ENCODE measurements at regions not wholly inside any gene's neighbourhood (a gene's known extent, or its start where the extent isn't known, plus 50 kb on each side); places are given as distances from the start of the nearest gene placed in this dataset.

GRCh38 chr14:61876362-61877034 is 114.3 kb downstream of the SNAPC1 start:
- Histone ChIP-seq H3K27ac (ENCODE audit: low read depth, low read length, severe bottlenecking) (no peak overlapping the region), H3K9me3 (ENCODE audit: control insufficient read depth, low read length) (no peaks in the 10 kb centered on the region), H3K36me3 (ENCODE audit: control insufficient read depth, insufficient read depth, low read length) (no peaks in the 10 kb centered on the region), H3K4me1 (ENCODE audit: control insufficient read depth, insufficient read depth, low read length, poor library complexity, severe bottlenecking) (no peaks in the 10 kb centered on the region), H3K4me3 (ENCODE audit: extremely low read depth, insufficient read depth, low read length, poor library complexity, severe bottlenecking) (no peak overlapping the region)
- WGBS, 2 experiments (ENCODE audit: insufficient coverage in 2 of 2), result 89 to 97% methylated on average over 8 of the region's 8 CpGs

GRCh38 chr14:61877035-61877390 is 114.8 kb downstream of the SNAPC1 start:
- WGBS, 2 experiments (ENCODE audit: insufficient coverage in 2 of 2), result 89 to 96% methylated on average over 3 to 4 of the region's 6 CpGs
- H3K4me3 ChIP-seq (ENCODE audit: extremely low read depth, insufficient read depth, low read length, poor library complexity, severe bottlenecking), result no peak overlapping the region

DNA sequence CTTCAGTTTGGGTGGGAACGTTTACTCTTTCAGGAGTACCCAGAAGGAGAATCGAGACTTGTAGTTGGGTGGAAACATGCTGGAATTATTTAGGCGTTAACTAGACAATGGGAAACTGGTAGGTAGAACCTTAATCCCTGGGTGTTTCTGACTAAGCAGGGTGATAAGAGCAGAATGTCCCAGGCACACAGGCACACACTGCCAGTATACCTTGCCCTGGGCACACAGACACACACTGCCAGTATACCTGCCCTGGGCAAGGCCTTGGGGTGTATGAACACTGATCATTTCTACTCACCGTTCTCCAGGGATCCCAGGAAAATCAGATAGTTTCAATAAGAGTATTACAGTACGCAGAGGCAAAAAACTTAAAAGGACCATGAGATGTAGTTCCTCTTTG is 115.5 kb downstream of the SNAPC1 start:
- H3K36me3 ChIP-seq (ENCODE audit: control insufficient read depth, insufficient read depth, low read length), result no peaks in the 10 kb centered on the region
- no peak overlapping the region for H3K4me3 ChIP-seq (ENCODE audit: extremely low read depth, insufficient read depth, low read length, poor library complexity, severe bottlenecking)
- H3K4me1 ChIP-seq (ENCODE audit: control insufficient read depth, insufficient read depth, low read length, poor library complexity, severe bottlenecking), result no peaks in the 10 kb centered on the region
- no peaks in the 10 kb centered on the region for H3K9me3 ChIP-seq (ENCODE audit: control insufficient read depth, low read length)
- H3K27ac ChIP-seq (ENCODE audit: low read depth, low read length, severe bottlenecking), result no peak overlapping the region
- 84 to 87% methylated on average over 3 of the region's 5 CpGs for WGBS, 2 experiments (ENCODE audit: insufficient coverage in 2 of 2)

More at GRCh38 chr14:61877035-61877390, 114.8 kb downstream of the SNAPC1 start:
- Histone ChIP-seq H3K9me3 (ENCODE audit: control insufficient read depth, low read length) (no peaks in the 10 kb centered on the region), H3K4me1 (ENCODE audit: control insufficient read depth, insufficient read depth, low read length, poor library complexity, severe bottlenecking) (no peaks in the 10 kb centered on the region), H3K36me3 (ENCODE audit: control insufficient read depth, insufficient read depth, low read length) (no peaks in the 10 kb centered on the region), H3K27ac (ENCODE audit: low read depth, low read length, severe bottlenecking) (no peak overlapping the region)

DNA sequence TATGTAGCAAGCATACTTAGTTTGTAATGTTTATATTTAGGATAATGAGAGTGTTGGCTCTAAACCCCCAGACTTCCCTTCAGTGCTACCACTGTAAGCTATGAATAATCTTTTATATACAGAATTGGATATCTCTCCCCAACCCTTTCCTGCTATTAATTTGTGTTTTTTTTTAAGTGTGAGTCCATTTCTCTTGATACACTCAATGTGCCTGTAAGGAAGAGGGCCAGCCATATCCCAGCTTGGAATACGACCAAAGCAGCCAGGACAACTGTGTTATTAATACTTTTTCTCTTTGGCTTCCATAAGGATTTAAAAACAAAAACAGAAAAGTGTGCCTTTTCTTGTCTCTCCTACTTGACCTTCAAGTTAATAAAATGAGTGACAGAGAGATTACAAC is 116.7 kb downstream of the SNAPC1 start:
- Histone ChIP-seq H3K27ac (ENCODE audit: low read depth, low read length, severe bottlenecking) (no peak overlapping the region), H3K9me3 (ENCODE audit: control insufficient read depth, low read length) (no peaks in the 10 kb centered on the region), H3K36me3 (ENCODE audit: control insufficient read depth, insufficient read depth, low read length) (no peaks in the 10 kb centered on the region), H3K4me3 (ENCODE audit: extremely low read depth, insufficient read depth, low read length, poor library complexity, severe bottlenecking) (no peak overlapping the region), H3K4me1 (ENCODE audit: control insufficient read depth, insufficient read depth, low read length, poor library complexity, severe bottlenecking) (no peaks in the 10 kb centered on the region)
- no CpG with 5 or more reads among the region's 1 CpG for WGBS, 2 experiments (ENCODE audit: insufficient coverage in 2 of 2)

DNA sequence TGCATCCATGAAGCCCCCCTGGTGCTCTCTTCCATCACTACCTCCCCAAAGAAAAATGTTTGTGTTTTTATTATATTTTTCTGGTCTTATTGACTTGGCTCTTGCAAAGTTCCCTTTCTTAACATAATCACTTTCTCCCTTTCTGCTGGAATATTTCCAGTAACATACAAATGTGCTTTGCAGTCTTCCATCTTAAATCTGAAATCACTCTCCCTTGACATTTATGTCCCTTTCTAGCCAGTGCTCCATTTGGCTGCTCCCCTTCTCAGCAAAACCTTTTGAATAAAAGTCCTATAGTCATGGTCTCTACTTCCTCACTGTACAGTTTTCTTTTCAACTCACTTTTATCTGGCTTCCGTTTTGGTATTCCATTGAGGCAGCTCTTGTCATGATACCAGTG is 118.8 kb downstream of the SNAPC1 start:
- H3K9me3 ChIP-seq (ENCODE audit: control insufficient read depth, low read length), result no peaks in the 10 kb centered on the region
- no peak overlapping the region for H3K27ac ChIP-seq (ENCODE audit: low read depth, low read length, severe bottlenecking)
- H3K36me3 ChIP-seq (ENCODE audit: control insufficient read depth, insufficient read depth, low read length), result no peaks in the 10 kb centered on the region
- H3K4me3 ChIP-seq (ENCODE audit: extremely low read depth, insufficient read depth, low read length, poor library complexity, severe bottlenecking), result no peak overlapping the region
- H3K4me1 ChIP-seq (ENCODE audit: control insufficient read depth, insufficient read depth, low read length, poor library complexity, severe bottlenecking), result no peaks in the 10 kb centered on the region
- 81 to 91% methylated on average over 1 of the region's 1 CpG for WGBS, 2 experiments (ENCODE audit: insufficient coverage in 2 of 2)

DNA sequence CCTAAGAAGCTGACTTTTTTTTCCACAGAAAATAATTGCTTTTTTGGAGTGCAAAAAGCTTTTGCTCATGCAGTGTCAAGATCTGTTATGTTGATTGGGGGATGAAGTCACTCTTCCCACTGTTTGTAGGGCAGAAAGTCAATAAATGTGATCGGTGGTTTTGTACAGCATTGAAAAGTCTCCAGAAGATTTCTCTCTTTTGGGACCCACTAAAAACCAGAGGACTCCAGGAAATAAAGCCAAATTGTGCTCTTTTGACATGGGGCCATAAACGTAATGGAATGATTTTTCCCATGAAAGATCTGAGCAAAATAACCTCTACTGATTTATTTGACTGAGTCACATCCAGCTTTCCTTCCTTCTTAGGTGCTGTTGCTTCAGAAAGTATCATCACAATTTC is 122.5 kb downstream of the SNAPC1 start:
- WGBS, 2 experiments (ENCODE audit: insufficient coverage in 2 of 2), result 80 to 100% methylated on average over 1 to 2 of the region's 2 CpGs
- no peak overlapping the region for H3K4me3 ChIP-seq (ENCODE audit: extremely low read depth, insufficient read depth, low read length, poor library complexity, severe bottlenecking)

GRCh38 chr14:61885203-61885961 is 123.2 kb downstream of the SNAPC1 start:
- no peaks in the 10 kb centered on the region for H3K36me3 ChIP-seq (ENCODE audit: control insufficient read depth, insufficient read depth, low read length)
- H3K4me1 ChIP-seq (ENCODE audit: control insufficient read depth, insufficient read depth, low read length, poor library complexity, severe bottlenecking), result no peaks in the 10 kb centered on the region
- H3K27ac ChIP-seq (ENCODE audit: low read depth, low read length, severe bottlenecking), result no peak overlapping the region
- H3K4me3 ChIP-seq (ENCODE audit: extremely low read depth, insufficient read depth, low read length, poor library complexity, severe bottlenecking), result no peak overlapping the region
- 100% methylated on average over 1 of the region's 2 CpGs; no CpG with 5 or more reads in 1 of the 2 experiments for WGBS, 2 experiments (ENCODE audit: insufficient coverage in 2 of 2)
- no peaks in the 10 kb centered on the region for H3K9me3 ChIP-seq (ENCODE audit: control insufficient read depth, low read length)

More for the DNA sequence above, 122.5 kb downstream of the SNAPC1 start:
- H3K27ac ChIP-seq (ENCODE audit: low read depth, low read length, severe bottlenecking), result no peak overlapping the region
- H3K9me3 ChIP-seq (ENCODE audit: control insufficient read depth, low read length), result no peaks in the 10 kb centered on the region
- no peaks in the 10 kb centered on the region for H3K4me1 ChIP-seq (ENCODE audit: control insufficient read depth, insufficient read depth, low read length, poor library complexity, severe bottlenecking)
- no peaks in the 10 kb centered on the region for H3K36me3 ChIP-seq (ENCODE audit: control insufficient read depth, insufficient read depth, low read length)

- Histone ChIP-seq H3K4me1 (ENCODE audit: control insufficient read depth, insufficient read depth, low read length, poor library complexity, severe bottlenecking) (peaks cover 4% of the 10 kb centered on the region), H3K9me3 (ENCODE audit: control insufficient read depth, low read length) (no peaks in the 10 kb centered on the region), H3K36me3 (ENCODE audit: control insufficient read depth, insufficient read depth, low read length) (no peaks in the 10 kb centered on the region), H3K4me3 (ENCODE audit: extremely low read depth, insufficient read depth, low read length, poor library complexity, severe bottlenecking) (no peak overlapping the region), H3K27ac (ENCODE audit: low read depth, low read length, severe bottlenecking) (no peak overlapping the region)
- WGBS, 2 experiments (ENCODE audit: insufficient coverage in 2 of 2), result no CpG with 5 or more reads among the region's 2 CpGs
These were observed 125.4 kb downstream of the SNAPC1 start for GRCh38 chr14:61887628-61888027.

DNA sequence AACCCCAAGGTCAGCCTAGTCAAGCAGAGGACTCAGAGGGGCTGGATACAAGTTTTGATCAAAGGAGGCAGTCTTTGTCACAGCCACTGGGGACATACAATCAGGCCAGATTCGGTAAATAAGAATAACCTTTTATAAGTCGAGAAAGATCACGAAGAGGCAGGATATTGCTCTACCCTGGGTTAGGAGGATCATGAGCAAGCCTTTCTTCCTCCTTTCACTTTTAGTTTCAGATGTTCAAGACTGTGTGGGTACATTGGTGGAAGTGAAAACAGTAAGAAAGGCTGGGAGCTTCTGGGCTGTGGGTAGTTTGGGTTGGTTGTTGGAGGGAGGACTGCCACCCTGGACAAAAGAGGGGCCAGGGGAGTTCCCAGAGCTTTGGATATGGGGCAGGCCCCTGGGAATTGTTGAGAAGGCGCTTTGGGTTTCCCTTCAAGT is 127.7 kb downstream of the SNAPC1 start:
- 85 to 90% methylated on average over 3 to 4 of the region's 4 CpGs for WGBS, 2 experiments (ENCODE audit: insufficient coverage in 2 of 2)

GRCh38 chr14:61891170-61891569 is 128.9 kb downstream of the SNAPC1 start:
- no peak overlapping the region for H3K4me3 ChIP-seq (ENCODE audit: extremely low read depth, insufficient read depth, low read length, poor library complexity, severe bottlenecking)
- no peaks in the 10 kb centered on the region for H3K9me3 ChIP-seq (ENCODE audit: control insufficient read depth, low read length)
- no peaks in the 10 kb centered on the region for H3K36me3 ChIP-seq (ENCODE audit: control insufficient read depth, insufficient read depth, low read length)
- H3K27ac ChIP-seq (ENCODE audit: low read depth, low read length, severe bottlenecking), result no peak overlapping the region
- 85 to 95% methylated on average over 3 to 4 of the region's 5 CpGs for WGBS, 2 experiments (ENCODE audit: insufficient coverage in 2 of 2)
- peaks cover 4% of the 10 kb centered on the region for H3K4me1 ChIP-seq (ENCODE audit: control insufficient read depth, insufficient read depth, low read length, poor library complexity, severe bottlenecking)

More for the DNA sequence above, 127.7 kb downstream of the SNAPC1 start:
- Histone ChIP-seq H3K4me1 (ENCODE audit: control insufficient read depth, insufficient read depth, low read length, poor library complexity, severe bottlenecking) (peaks cover 4% of the 10 kb centered on the region), H3K27ac (ENCODE audit: low read depth, low read length, severe bottlenecking) (no peak overlapping the region), H3K9me3 (ENCODE audit: control insufficient read depth, low read length) (no peaks in the 10 kb centered on the region), H3K4me3 (ENCODE audit: extremely low read depth, insufficient read depth, low read length, poor library complexity, severe bottlenecking) (no peak overlapping the region), H3K36me3 (ENCODE audit: control insufficient read depth, insufficient read depth, low read length) (no peaks in the 10 kb centered on the region)

DNA sequence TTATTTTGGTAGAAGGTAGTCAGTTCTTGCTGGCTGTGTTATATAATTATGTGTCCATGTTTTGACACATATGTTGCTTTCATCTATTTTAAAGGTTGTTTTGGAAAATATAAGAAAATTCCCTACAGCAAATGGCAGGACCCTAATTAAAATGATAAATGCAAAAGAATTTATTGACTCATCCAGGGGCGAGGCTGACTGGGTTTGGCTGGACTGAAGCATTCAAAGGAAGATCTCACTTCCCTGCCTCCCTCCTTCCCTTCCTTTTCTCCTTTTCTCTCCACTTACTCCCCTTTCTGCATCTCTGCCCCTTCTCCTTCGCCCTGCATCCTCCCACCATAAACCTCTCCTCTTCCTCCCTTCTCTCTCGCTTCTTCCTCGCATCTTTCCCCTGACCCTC is 129.6 kb downstream of the SNAPC1 start:
- H3K36me3 ChIP-seq (ENCODE audit: control insufficient read depth, insufficient read depth, low read length), result no peaks in the 10 kb centered on the region
- H3K4me1 ChIP-seq (ENCODE audit: control insufficient read depth, insufficient read depth, low read length, poor library complexity, severe bottlenecking), result peaks cover 4% of the 10 kb centered on the region
- no peak overlapping the region for H3K4me3 ChIP-seq (ENCODE audit: extremely low read depth, insufficient read depth, low read length, poor library complexity, severe bottlenecking)
- 92 to 94% methylated on average over 3 to 4 of the region's 4 CpGs for WGBS, 2 experiments (ENCODE audit: insufficient coverage in 2 of 2)
- H3K9me3 ChIP-seq (ENCODE audit: control insufficient read depth, low read length), result no peaks in the 10 kb centered on the region
- no peak overlapping the region for H3K27ac ChIP-seq (ENCODE audit: low read depth, low read length, severe bottlenecking)

All from mesodermal cell (in vitro differentiated cells).